Mesenchymal stem cell (in vitro differentiated cells and primary cell): ENCODE measurements at regions not wholly inside any gene's neighbourhood (a gene's known extent, or its start where the extent isn't known, plus 50 kb on each side); places are given as distances from the start of the nearest gene placed in this dataset.

Source experiments
- DNase-seq: peaks from one replicate; pipeline ENCODE4 v3.0.0-alpha.2; 2013
- H2AFZ ChIP-seq: one replicate; pipeline ENCODE4 v1.6.1; 2013; ENCODE audit warnings: low read depth, mild to moderate bottlenecking, control low read depth, inconsistent platforms, low read length, moderate library complexity
- H2AK5ac ChIP-seq: 2 replicates; pipeline ENCODE4 v1.6.1; 2013; ENCODE audit warnings: low read length, moderate library complexity, mild to moderate bottlenecking, inconsistent platforms; ENCODE audit not compliant: severe bottlenecking
- H2BK120ac ChIP-seq: one replicate; pipeline ENCODE4 v1.6.1; 2013; ENCODE audit warnings: low read depth, mild to moderate bottlenecking, inconsistent platforms, low read length, moderate library complexity
- H2BK12ac ChIP-seq, 2 experiments: one replicate each; pipeline ENCODE4 v1.6.1; 2013; ENCODE audit warnings: inconsistent platforms in 2 of 2, low read length in 2 of 2, mild to moderate bottlenecking in 2 of 2, moderate library complexity in 2 of 2, control low read depth in 1 of 2
- H2BK15ac ChIP-seq: one replicate; pipeline ENCODE4 v1.6.1; 2013; ENCODE audit warnings: mild to moderate bottlenecking, low read depth, inconsistent platforms; ENCODE audit not compliant: poor library complexity, severe bottlenecking
- H2BK5ac ChIP-seq: 2 replicates; pipeline ENCODE4 v1.6.1; 2013; ENCODE audit warnings: low read depth, mild to moderate bottlenecking, low read length, control low read depth, inconsistent platforms; ENCODE audit not compliant: poor library complexity, severe bottlenecking
- H3K14ac ChIP-seq, 2 experiments: one replicate each; pipeline ENCODE4 v1.6.1; 2013; ENCODE audit warnings: inconsistent platforms in 2 of 2, low read length in 2 of 2, control low read depth in 1 of 2, mild to moderate bottlenecking in 1 of 2, moderate library complexity in 1 of 2
- H3K18ac ChIP-seq, 2 experiments: one replicate each; pipeline ENCODE4 v1.6.1; 2013; ENCODE audit warnings: inconsistent platforms in 2 of 2, low read length in 2 of 2, control low read depth in 1 of 2, low read depth in 1 of 2, mild to moderate bottlenecking in 1 of 2
- H3K23ac ChIP-seq, 2 experiments: one replicate each; pipeline ENCODE4 v1.6.1; 2013; ENCODE audit warnings: inconsistent platforms in 2 of 2, low read length in 2 of 2, mild to moderate bottlenecking in 2 of 2, moderate library complexity in 2 of 2, control low read depth in 1 of 2
- H3K27ac ChIP-seq: 2 replicates; pipeline ENCODE4 v1.5.1; 2013; ENCODE audit warnings: mild to moderate bottlenecking, moderate library complexity, low read length, control low read depth, inconsistent platforms; ENCODE audit not compliant: poor library complexity, severe bottlenecking
- H3K27me3 ChIP-seq, 2 experiments: 2 replicates each; pipeline versions ENCODE4 v1.6.1 to v1.7.0; 2013; ENCODE audit warnings: low read length in 2 of 2, mild to moderate bottlenecking in 2 of 2, moderate library complexity in 2 of 2, control low read depth in 1 of 2, inconsistent platforms in 1 of 2; ENCODE audit not compliant: control insufficient read depth in 1 of 2, insufficient read depth in 1 of 2
- H3K36me3 ChIP-seq, 2 experiments: 2 replicates each; pipeline versions ENCODE4 v1.6.1 to v1.7.0; 2013; ENCODE audit warnings: low read length in 2 of 2, control low read depth in 1 of 2, inconsistent platforms in 1 of 2, low read depth in 1 of 2, mild to moderate bottlenecking in 1 of 2; ENCODE audit not compliant: insufficient read depth in 2 of 2, control insufficient read depth in 1 of 2
- H3K4ac ChIP-seq, 2 experiments: one replicate each; pipeline ENCODE4 v1.6.1; 2013; ENCODE audit warnings: inconsistent platforms in 2 of 2, low read length in 2 of 2, mild to moderate bottlenecking in 2 of 2, moderate library complexity in 2 of 2, control low read depth in 1 of 2, low read depth in 1 of 2
- H3K4me1 ChIP-seq: 2 replicates; pipeline ENCODE4 v1.6.1; 2013; ENCODE audit warnings: low read depth, low read length, control low read depth; ENCODE audit not compliant: control insufficient read depth, insufficient read depth
- H3K4me2 ChIP-seq: 2 replicates; pipeline ENCODE4 v1.6.1; 2013; ENCODE audit warnings: low read length, mild to moderate bottlenecking, inconsistent platforms; ENCODE audit not compliant: poor library complexity, severe bottlenecking
- H3K4me3 ChIP-seq, 2 experiments: 2 replicates each; pipeline versions ENCODE4 v1.5.1 to v1.7.0; 2013; ENCODE audit warnings: low read length in 2 of 2, mild to moderate bottlenecking in 2 of 2, control low read depth in 1 of 2, low read depth in 1 of 2; ENCODE audit not compliant: insufficient read depth in 1 of 2
- H3K79me1 ChIP-seq: replicated peaks from 2 replicates; pipeline ENCODE4 v1.6.1; 2013; ENCODE audit warnings: mild to moderate bottlenecking, control low read depth, low read length, inconsistent platforms; ENCODE audit not compliant: poor library complexity, severe bottlenecking
- H3K9ac ChIP-seq: 2 replicates; pipeline ENCODE4 v1.7.0; 2013; ENCODE audit warnings: mild to moderate bottlenecking, low read length, moderate library complexity
- H3K9me3 ChIP-seq: 2 replicates; pipeline ENCODE4 v1.7.0; 2013; ENCODE audit warnings: mild to moderate bottlenecking, low read length; ENCODE audit not compliant: control insufficient read depth
- H4K8ac ChIP-seq: one replicate; pipeline ENCODE4 v1.6.1; 2013; ENCODE audit warnings: inconsistent platforms, mild to moderate bottlenecking, low read length, moderate library complexity
- H4K91ac ChIP-seq: one replicate; pipeline ENCODE4 v1.6.1; 2013; ENCODE audit warnings: mild to moderate bottlenecking, low read length, inconsistent platforms
- WGBS: methylation state at CpG from one replicate; pipeline ENCODE4 v1.1.7; 2013; ENCODE audit warnings: mixed read lengths; 5-methylcytosine and 5-hydroxymethylcytosine counted together

DNA sequence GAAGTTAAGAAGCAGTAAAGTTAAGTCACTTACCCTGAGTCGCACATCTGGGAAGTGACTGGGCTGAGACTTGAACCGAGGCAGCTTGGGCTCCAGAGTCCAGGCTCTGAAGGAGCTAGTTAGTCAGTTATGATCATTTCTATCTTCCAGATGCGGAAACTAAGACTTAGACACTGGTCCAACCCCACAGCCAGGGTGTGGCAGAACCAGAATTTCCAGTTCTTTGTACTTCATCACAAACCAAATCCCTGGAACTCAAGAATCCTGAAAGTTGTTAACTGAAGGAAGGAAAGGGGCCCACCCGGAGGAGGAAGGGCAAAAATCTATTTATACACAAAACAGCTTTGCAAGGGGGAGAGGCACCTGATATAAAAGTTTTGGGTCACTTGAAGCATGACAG lies 389.9 kb downstream of the SHQ1 start:
- Histone ChIP-seq H2AFZ (no peak overlapping the region), H3K23ac (no peak overlapping the region), H3K4me3 (no peak overlapping the region), H3K9ac (no peak overlapping the region), H3K4me2 (no peak overlapping the region), H3K27me3 (peaks cover 7 to 80% of the 10 kb centered on the region in 2 experiments), H3K18ac (no peak overlapping the region), H2BK12ac (no peak overlapping the region), H4K8ac (no peak overlapping the region), H3K9me3 (no peaks in the 10 kb centered on the region), H3K4me1 (no peaks in the 10 kb centered on the region), H2BK120ac (no peak overlapping the region), H3K27ac (no peak overlapping the region), H3K14ac (no peak overlapping the region), H3K4ac (no peak overlapping the region), H3K36me3 (no peaks in the 10 kb centered on the region), H2AK5ac (no peak overlapping the region), H2BK15ac (no peak overlapping the region), H2BK5ac (no peak overlapping the region), H4K91ac (no peak overlapping the region), H3K79me1 (no peaks in the 10 kb centered on the region)
- 100% methylated on average over 2 of the region's 4 CpGs for WGBS
- DNase-seq, result no peak

DNA sequence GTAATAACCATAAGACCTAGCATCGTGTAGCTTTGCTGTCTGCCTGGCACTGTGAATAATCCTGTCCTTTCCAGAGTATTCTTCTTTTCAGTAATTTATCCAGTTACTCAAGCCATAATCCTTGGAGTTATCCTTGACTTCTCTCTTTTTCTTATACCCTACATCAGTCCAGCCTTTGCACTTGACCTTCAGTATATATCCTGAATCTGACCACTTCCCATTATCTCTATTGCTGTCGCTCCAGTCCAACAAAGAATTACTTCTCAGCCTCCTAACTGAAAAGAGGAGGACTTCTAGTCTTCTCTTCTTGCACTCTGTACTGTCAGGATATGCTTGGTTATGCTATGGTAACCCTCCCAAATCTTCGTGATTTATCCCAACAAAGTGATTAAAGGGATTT lies 393.8 kb downstream of the SHQ1 start:
- no peak overlapping the region for H2BK15ac ChIP-seq
- no peaks in the 10 kb centered on the region for H3K79me1 ChIP-seq
- no peak overlapping the region for H2AK5ac ChIP-seq
- H2BK12ac ChIP-seq, result no peak overlapping the region
- no peak overlapping the region for H2BK5ac ChIP-seq
- no peak overlapping the region for H4K8ac ChIP-seq
- no peak overlapping the region for H3K9ac ChIP-seq
- H3K4me1 ChIP-seq, result no peaks in the 10 kb centered on the region
- H3K4me2 ChIP-seq, result no peak overlapping the region
- H3K36me3 ChIP-seq, result no peaks in the 10 kb centered on the region
- 92% methylated on average over 3 of the region's 3 CpGs for WGBS
- no peak overlapping the region for H3K18ac ChIP-seq
- H3K4ac ChIP-seq, result no peak overlapping the region
- H3K27me3 ChIP-seq, result peaks cover 18 to 73% of the 10 kb centered on the region in 2 experiments
- H3K14ac ChIP-seq, result no peak overlapping the region
- no peak for DNase-seq
- H2AFZ ChIP-seq, result no peak overlapping the region
- H3K4me3 ChIP-seq, result no peak overlapping the region
- H3K23ac ChIP-seq, result no peak overlapping the region
- H3K27ac ChIP-seq, result no peak overlapping the region
- no peak overlapping the region for H4K91ac ChIP-seq
- no peaks in the 10 kb centered on the region for H3K9me3 ChIP-seq
- no peak overlapping the region for H2BK120ac ChIP-seq

DNA sequence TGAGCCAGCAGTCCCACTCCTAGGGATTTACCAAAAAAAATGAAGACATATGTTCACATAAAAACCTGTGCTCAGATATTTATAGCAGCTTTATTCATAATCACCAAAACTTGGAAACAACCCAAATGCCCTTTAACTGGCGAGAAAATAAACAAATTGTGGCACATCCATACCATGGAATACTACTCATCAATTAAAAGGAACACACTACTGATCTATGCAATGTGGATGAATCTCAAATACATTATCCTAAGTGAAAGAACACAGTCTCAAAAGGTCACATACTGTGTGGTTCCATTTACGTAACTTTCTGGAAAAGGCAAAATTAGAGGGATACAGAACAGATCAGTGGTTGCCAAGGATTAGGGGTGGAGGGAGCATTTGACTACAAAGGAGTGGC lies 394.5 kb downstream of the SHQ1 start:
- no peak overlapping the region for H3K23ac ChIP-seq
- no peak overlapping the region for H2BK15ac ChIP-seq
- no peak overlapping the region for H2AFZ ChIP-seq
- no peaks in the 10 kb centered on the region for H3K79me1 ChIP-seq
- H3K27me3 ChIP-seq, result peaks cover 18 to 67% of the 10 kb centered on the region in 2 experiments
- no peak overlapping the region for H2BK120ac ChIP-seq
- no peak overlapping the region for H3K9ac ChIP-seq
- H2AK5ac ChIP-seq, result no peak overlapping the region
- WGBS, result 78% methylated on average over 2 of the region's 2 CpGs
- H3K4me3 ChIP-seq, result no peak overlapping the region
- H3K9me3 ChIP-seq, result no peaks in the 10 kb centered on the region
- H3K27ac ChIP-seq, result no peak overlapping the region
- no peak overlapping the region for H4K8ac ChIP-seq
- no peak overlapping the region for H3K4ac ChIP-seq
- H3K36me3 ChIP-seq, result no peaks in the 10 kb centered on the region
- H3K4me2 ChIP-seq, result no peak overlapping the region
- H2BK12ac ChIP-seq, result no peak overlapping the region
- H3K18ac ChIP-seq, result no peak overlapping the region
- H2BK5ac ChIP-seq, result no peak overlapping the region
- no peaks in the 10 kb centered on the region for H3K4me1 ChIP-seq
- H3K14ac ChIP-seq, result no peak overlapping the region
- DNase-seq, result no peak
- no peak overlapping the region for H4K91ac ChIP-seq

DNA sequence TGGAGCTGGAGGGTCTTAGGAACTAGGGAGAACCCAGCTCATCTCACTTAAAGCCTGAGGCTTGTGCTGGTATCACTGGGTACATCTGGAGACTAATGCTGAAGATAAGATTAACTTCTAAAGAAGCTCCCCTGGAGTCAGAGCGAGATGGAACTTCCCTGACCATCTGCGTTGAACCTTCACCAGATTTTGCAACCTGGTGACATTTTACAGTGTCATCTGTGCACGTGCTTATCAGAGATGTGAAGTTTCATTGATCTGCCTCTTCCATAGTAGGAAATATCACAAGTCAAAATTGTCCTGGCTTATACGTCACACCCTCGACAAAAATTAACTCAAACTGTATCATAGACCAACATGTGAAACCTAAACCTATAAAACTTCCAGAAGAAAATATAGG lies 395.5 kb downstream of the SHQ1 start:
- H3K36me3 ChIP-seq, result no peaks in the 10 kb centered on the region
- H2AFZ ChIP-seq, result no peak overlapping the region
- no peaks in the 10 kb centered on the region for H3K79me1 ChIP-seq
- H4K91ac ChIP-seq, result no peak overlapping the region
- no peak overlapping the region for H3K4me3 ChIP-seq
- no peak overlapping the region for H2BK15ac ChIP-seq
- no peak overlapping the region for H3K18ac ChIP-seq
- H3K27me3 ChIP-seq, result peaks cover 18 to 57% of the 10 kb centered on the region in 2 experiments
- WGBS, result 13% methylated on average over 3 of the region's 5 CpGs
- H2AK5ac ChIP-seq, result no peak overlapping the region
- no peak overlapping the region for H2BK5ac ChIP-seq
- no peak overlapping the region for H3K4me2 ChIP-seq
- H3K27ac ChIP-seq, result no peak overlapping the region
- peaks cover 6% of the 10 kb centered on the region for H3K4me1 ChIP-seq
- H3K14ac ChIP-seq, result no peak overlapping the region
- no peak overlapping the region for H2BK120ac ChIP-seq
- no peak for DNase-seq
- H3K9ac ChIP-seq, result no peak overlapping the region
- H3K23ac ChIP-seq, result no peak overlapping the region
- H2BK12ac ChIP-seq, result no peak overlapping the region
- H3K4ac ChIP-seq, result no peak overlapping the region
- no peaks in the 10 kb centered on the region for H3K9me3 ChIP-seq
- no peak overlapping the region for H4K8ac ChIP-seq
